ENCODE measurements at regions not wholly inside any gene's neighbourhood (a gene's known extent, or its start where the extent isn't known, plus 50 kb on each side); places are given as distances from the start of the nearest gene placed in this dataset.
"Not testable (repeated sequence)": the region's sequence is repeated elsewhere in the genome, so short reads cannot be mapped to it uniquely, and the experiment has no call there.

GRCh38 chr7:47190462-47190861 lies 391.4 kb downstream of the TNS3 start:
- no peak for DNase-seq (ENCODE audit: low spot score)

GRCh38 chr7:47188653-47189315 lies 393.1 kb downstream of the TNS3 start:
- DNase-seq (ENCODE audit: low spot score): no peak

GRCh38 chr7:47188136-47188535 lies 393.8 kb downstream of the TNS3 start:
- DNase-seq (ENCODE audit: low spot score): no peak

- no peak for DNase-seq (ENCODE audit: low spot score)
Measured at GRCh38 chr7:47186316-47186715, 395.6 kb downstream of the TNS3 start.

- DNase-seq (ENCODE audit: low spot score): no peak
Measured at GRCh38 chr7:47185839-47186238, 396.1 kb downstream of the TNS3 start.

GRCh38 chr7:47185170-47185569 lies 396.7 kb downstream of the TNS3 start:
- no peak for DNase-seq (ENCODE audit: low spot score)

GRCh38 chr7:47183862-47184590 lies 397.9 kb downstream of the TNS3 start:
- DNase-seq (ENCODE audit: low spot score): no peak

- no peak for DNase-seq (ENCODE audit: low spot score)
Measured at GRCh38 chr7:47181746-47182361, 400.1 kb downstream of the TNS3 start.

- no peak for DNase-seq (ENCODE audit: low spot score)
Measured at GRCh38 chr7:47180516-47180826, 401.4 kb downstream of the TNS3 start.

- DNase-seq (ENCODE audit: low spot score): peak; percentile 63
Measured at GRCh38 chr7:47179812-47180515, 401.9 kb downstream of the TNS3 start.

GRCh38 chr7:47172602-47173539 lies 409.0 kb downstream of the TNS3 start:
- not testable (repeated sequence) for DNase-seq (ENCODE audit: low spot score)

GRCh38 chr7:47170516-47170915 lies 411.4 kb downstream of the TNS3 start:
- DNase-seq (ENCODE audit: low spot score): no peak

- DNase-seq (ENCODE audit: low spot score): no peak
Measured at GRCh38 chr7:47154791-47155190, 427.1 kb downstream of the TNS3 start.

- peak; percentile 44 for DNase-seq (ENCODE audit: low spot score)
Measured at GRCh38 chr7:47153576-47153975, 428.3 kb downstream of the TNS3 start.

- peak; percentile 48 for DNase-seq (ENCODE audit: low spot score)
Measured at GRCh38 chr7:47153058-47153457, 428.9 kb downstream of the TNS3 start.

GRCh38 chr7:47152307-47152706 lies 429.6 kb downstream of the TNS3 start:
- no peak for DNase-seq (ENCODE audit: low spot score)

GRCh38 chr7:47150497-47151260 lies 431.2 kb downstream of the TNS3 start:
- no peak for DNase-seq (ENCODE audit: low spot score)

- DNase-seq (ENCODE audit: low spot score): no peak
Measured at GRCh38 chr7:47149971-47150370, 431.9 kb downstream of the TNS3 start.

GRCh38 chr7:47149208-47149839 lies 432.6 kb downstream of the TNS3 start:
- no peak for DNase-seq (ENCODE audit: low spot score)

- DNase-seq (ENCODE audit: low spot score): no peak
Measured at GRCh38 chr7:47148536-47149207, 433.2 kb downstream of the TNS3 start.

Measured in mucosa of gallbladder (tissue), 1 donor.